Amygdala (tissue), 56 donors: ENCODE measurements at regions not wholly inside any gene's neighbourhood (a gene's known extent, or its start where the extent isn't known, plus 50 kb on each side); places are given as distances from the start of the nearest gene placed in this dataset.

ENCODE experiments used
- DNase-seq, 56 donors: peaks; one replicate each; lab custom pipeline; 2025; lab: John Stamatoyannopoulos, UW

DNA sequence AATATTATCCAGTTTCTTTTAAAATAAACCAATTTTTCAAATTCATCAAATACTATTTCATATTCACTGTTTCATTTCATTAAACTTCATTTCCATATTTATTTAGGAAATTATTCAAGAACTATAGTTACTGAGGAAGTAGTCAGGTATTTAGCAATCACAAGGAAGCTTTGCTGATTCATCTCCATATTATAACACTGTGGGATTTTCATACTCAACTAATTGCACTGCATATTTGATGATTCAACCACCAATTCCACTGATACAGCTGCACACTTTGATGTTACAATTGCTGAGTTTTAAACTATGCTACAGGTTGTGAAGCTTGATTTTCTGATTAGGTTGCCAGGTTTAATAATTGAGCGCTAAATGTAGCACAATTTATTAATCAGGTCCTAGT lies 556.8 kb upstream of the SLITRK1 start:
- DNase-seq = no peak

DNA sequence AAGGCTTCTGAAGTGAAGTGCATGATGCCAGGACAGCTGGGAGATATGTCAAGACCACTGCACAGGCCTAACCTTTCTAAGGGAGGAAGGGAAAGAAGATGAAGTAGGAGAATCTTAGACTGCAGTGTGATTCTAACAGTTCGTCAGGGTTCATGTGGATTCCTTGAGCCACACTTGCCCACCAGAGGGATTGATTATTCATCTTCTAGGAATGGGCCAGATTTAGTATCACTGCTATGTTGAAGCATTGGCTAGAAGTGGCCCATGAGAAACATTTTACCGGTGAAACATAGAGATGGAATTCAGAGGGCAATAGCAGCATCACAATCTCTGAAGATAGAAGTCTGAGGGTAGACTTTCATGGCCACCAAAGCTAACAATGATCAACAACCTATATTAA lies 550.8 kb upstream of the SLITRK1 start:
- DNase-seq = no peak

DNA sequence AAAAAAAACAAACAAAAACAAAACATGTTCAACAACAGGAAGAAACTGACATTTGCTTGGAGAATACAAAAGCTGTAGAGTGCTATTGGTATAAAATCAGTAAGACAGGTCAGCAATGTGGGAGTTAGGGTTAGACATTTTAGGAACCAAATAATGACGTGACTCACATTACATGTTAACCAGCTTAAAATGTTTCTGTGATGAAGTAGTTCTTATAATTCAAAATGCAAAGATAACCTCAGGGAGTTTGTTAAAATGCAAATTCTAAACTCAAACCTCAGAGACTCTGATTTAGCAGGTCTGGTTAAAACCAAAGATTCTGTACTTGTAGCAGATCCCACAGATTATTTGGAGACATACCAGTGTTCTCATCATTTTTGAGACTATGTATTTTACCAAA lies 549.4 kb upstream of the SLITRK1 start:
- DNase-seq = no peak

DNA sequence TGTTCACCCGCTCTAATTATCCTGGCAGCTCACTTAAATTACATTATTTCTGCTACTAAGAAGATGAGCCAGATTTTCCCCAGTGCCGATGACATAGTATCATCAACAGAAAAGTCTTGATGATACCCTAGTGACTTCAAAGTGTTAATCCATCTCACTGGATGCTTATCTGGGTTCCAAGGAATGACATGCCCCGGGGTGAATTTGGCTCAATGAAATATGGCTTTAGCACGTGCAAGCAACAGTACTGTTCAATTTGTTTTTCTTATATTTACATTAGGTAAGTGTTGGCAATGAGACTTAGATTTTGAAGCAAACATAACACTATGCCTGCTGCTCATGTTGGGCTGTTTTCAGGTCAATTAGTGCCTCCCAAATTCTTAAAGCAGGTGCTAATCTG lies 548.2 kb upstream of the SLITRK1 start:
- no peak for DNase-seq

DNA sequence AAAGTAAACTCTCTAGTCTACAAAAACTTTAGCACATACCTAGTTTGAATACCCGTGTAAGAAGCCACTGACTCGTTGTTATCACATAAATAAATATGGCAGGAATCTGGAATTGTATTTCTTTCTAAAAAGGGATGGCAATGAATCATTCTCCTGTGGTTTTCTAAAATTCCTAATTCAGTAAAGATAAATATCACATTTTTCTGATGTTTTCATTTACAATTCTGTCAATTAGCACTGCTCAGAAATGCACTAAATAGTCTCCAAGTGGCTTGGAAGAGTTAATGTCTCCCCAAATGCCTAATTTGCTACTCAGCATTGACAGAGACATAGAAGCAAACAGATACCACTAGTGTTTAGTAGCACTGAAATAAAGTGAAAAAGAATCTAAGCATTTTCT lies 547.7 kb upstream of the SLITRK1 start:
- DNase-seq = no peak

DNA sequence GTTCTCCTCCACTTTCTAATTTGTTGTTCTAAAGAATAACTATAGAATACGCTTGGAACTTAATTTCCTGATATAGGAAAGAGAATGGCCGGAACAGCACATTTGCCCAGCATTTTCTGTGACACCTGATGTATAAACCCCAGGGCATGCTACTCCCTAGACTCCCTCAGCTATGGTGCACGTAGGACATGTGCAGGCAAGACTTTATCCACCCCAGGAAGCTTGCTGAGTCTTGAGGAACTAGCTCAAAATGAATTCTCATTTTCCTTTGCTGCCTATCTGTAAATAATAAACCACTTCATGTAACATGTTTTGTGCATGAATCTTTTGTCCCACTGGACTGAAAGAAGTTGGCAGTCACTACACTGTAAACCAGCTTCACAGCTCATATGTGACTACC lies 535.8 kb upstream of the SLITRK1 start:
- no peak for DNase-seq

DNA sequence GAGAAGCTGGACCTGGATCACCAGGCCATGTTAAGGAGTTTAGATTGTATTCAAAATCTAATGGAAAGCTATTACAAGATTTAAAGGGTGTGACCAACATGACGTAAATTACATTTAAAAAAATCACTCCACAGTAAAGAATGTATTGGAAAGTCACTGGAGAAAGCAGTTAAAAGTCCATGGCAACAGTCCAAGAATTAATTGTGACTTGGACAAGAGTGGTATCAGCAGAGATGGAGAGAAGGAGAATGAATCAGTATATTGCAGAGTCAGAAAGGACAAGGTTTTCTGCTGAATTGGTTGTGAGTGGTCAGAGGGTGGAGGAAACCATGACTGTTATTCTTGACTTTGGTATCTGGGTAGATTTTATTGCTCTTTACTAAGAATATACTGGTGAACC lies 535.1 kb upstream of the SLITRK1 start:
- DNase-seq = no peak

DNA sequence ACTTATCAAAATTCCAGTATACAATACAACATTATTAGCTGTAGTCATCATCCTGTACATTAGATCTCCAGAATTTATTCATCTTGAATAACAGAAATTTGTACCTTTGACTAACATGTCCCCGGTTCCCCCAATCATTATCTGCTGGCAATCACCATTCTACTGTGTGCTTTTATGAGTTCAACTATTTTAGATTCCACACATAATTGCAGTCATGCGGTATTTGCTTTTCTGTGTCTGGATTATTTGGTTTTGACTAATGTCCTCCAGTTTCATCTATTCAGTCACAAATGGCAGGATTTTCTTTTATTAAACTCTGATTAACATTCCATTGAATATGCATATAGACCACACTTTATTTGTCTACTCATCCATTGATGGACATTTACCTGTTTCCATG lies 530.7 kb upstream of the SLITRK1 start:
- DNase-seq = no peak

DNA sequence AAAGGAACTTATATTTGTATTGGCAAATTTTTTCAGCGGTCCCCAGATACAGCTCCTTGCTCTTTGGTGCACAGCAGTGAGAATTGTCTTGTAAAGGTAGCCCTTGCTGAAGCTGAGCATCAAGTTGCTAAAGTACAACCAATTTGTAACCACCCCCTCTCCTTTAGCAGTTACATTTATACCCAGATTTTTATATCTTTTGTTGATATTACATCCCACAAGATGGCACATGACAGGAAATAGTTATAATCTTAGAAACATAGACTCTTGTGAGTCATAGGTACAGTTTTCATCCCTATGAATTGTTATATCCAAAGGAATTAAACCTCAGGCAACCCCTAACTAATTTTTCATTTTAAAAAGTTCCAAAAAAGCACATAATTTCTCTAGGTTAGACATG lies 523.0 kb upstream of the SLITRK1 start:
- no peak for DNase-seq

DNA sequence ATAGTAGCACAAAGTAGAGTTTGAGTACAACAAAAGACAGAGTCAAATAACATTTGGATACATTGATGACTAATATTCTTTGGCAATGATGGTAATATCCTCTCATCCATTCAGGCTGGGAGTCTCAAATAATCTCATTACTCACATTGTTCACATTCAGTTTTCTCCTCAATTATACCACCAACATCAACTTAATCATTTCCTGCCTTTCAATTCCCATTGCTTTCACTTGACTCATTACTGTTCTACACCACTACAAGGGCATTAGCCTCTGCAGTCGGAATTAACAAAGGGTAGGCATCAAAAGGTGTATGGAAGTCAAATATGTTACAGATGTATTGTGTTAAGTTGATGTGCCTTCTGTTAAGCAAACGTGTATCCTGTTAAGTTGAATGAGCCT lies 518.4 kb upstream of the SLITRK1 start:
- no peak for DNase-seq

DNA sequence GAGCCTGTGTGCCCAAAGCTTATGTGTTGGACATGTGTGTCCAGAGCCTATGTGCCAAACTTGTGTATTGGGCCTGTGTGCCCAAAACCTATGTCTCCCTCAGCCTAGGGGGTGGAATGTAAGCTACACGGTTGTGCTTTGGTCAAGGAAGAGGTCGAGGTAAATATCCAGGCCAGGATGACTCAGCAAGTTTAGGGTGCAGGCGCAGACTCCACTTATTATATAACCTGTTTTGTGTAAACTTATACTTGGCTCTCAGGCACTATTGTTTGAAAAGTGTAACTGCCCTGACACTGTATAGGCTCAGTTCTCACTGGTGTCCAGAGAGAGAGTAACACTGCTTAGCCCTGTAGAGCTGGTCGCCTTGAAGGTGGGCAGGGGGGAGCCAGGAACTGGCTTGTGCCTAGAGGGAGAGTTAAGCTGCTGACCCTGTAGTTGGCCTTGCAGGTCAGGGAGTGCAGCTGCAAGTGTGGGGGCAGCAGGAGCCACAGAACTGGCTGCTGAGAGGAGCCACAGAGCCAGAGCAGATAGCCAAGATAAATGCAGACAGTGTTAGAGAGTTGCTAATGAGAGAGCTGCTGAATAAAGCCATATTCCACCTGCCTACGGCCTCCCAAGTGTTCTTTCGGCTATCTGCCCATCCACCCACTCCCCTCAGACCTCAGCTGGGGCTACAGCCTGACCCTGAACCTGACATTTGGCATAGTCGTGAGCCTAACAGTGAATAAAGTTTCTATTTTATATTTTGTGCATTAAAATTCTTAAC lies 517.2 kb upstream of the SLITRK1 start:
- no peak for DNase-seq

DNA sequence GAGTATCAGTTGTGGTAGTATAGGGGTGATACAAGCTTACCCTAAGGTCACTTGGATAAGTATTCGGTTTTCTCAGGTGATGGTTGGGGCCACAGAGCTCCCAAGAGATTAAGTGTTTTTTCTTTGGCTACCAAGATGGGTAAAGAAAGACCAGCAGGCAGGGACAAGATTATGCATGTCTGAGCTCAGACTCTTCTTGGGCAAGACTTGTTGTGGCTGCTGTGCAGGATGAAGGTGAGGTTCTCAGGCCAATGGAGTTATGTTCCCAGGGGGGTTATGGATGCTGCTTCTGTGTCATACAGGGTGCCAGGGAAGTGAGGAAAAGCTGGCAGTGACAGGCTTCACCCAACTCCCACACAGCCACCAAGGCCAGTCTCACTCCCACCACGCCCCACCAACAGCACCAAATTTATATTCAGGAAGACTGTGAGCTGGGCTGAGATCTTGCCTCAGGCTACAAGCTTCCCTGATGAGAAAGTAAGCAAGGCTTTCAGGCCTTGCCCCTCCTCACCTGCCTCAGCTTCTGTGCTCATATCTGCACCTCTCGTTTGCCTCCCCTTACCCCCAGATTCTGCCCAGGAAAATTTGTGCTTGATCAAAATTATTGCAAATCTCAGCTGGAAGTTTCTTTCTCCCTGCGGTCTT lies 511.8 kb upstream of the SLITRK1 start:
- DNase-seq = no peak

DNA sequence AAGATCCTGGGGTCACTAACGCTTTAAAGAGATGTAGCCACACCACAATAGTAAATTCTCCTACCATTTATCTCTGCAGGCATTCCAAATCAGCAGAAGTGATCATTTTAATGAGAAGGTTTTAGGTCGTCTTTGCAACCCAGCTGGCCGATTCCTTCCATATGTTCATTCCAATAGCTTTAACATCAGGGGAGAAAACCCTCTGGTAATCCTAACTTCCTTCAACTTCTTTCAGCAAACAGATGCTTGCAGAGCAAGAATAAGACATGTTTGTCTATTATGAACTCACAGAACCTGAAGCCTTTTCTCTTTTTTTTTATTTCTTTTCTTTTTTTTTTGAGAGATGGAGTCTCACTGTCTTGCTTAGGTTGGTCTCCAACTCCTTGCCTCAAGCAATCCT lies 498.6 kb upstream of the SLITRK1 start:
- DNase-seq = no peak

DNA sequence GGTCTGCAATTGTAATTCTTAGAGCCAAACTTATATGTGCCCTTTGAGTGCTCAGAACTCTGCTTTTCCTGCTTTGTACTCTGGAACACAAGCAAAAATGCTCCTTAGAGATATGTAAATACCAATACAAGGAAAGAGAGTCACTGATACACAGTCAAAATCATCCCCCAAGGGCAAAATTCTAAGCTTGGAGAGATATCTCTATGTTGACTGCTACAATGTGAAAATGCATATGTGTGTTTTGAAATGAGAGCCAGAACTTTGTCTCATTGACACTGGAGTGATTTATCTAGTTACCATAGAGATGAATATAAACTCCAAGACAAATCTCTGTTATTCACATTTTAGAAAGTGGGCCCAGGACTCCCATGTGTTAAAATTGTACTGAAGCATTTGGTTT lies 494.8 kb upstream of the SLITRK1 start:
- no peak for DNase-seq

DNA sequence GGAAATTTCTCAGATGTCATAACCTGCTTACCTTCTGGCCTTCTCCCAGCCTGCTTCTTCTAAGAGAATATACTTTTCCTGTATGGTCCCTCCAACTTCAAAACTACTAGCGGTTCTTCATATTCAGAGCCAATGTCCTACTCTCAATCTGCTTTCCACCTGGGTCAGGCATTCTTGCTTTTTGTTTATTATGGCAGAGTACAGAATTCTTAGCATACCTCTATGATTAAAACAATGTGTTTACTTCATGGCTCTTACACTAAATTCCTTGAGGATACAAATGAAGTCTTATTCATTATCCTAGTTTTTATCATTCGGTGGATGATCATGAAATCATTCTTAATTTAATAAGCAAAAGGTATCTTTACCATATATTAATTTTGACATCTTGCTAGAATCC lies 484.2 kb upstream of the SLITRK1 start:
- DNase-seq = no peak

DNA sequence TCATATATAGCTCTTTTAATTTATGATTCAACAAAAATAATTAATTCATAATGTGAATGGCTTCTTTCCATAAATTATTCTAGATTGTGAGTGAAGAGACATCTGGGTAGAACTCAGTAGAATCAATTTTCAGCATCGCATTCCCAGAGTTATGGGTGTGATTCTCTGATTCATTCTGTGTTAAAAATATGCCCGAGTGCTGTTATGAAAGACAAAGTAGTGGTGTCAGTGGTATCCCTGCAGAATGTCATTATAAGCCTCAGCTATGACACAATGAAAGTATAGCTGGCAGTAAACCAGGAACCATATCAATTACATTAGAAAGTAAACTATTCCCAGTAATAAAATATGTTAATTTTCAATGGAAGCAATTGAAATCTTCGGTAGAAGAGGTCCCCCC lies 480.5 kb upstream of the SLITRK1 start:
- no peak for DNase-seq

DNA sequence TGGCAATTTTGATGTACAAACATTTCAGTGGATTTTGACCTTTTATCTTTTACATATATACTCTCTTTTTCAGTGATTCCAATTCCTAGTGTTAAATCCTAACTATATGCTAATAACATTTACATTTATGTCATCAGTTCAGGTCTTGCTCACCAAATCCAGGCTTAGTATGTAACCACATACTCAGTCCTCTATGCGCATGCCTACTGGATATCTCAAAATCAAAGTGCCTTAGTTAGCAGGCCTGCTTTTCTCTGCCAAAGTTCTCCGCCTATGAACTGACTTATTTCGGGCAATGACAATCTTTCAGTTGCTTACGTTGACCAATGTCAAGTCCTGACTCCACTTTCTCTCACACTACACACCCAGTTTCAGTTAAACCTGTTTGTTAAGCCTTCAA lies 478.5 kb upstream of the SLITRK1 start:
- no peak for DNase-seq

DNA sequence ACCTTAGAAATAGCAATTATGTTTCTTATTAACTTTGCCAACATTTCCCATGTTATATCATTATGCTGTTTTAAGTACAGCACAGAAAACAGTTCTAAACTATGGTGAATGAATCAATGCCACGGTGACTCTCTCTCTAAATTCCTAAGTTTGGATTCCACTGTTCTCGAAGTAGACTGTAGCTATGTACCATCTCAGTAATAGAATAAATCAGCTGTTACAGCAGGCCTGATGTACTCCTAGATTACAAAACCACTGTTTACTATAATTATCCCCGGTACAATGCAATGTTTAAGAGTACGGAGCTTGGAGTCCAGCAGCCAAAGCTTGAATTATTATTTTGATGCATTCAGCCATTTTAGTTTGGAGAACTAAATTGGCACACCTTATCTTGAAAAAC lies 476.3 kb upstream of the SLITRK1 start:
- DNase-seq = no peak

DNA sequence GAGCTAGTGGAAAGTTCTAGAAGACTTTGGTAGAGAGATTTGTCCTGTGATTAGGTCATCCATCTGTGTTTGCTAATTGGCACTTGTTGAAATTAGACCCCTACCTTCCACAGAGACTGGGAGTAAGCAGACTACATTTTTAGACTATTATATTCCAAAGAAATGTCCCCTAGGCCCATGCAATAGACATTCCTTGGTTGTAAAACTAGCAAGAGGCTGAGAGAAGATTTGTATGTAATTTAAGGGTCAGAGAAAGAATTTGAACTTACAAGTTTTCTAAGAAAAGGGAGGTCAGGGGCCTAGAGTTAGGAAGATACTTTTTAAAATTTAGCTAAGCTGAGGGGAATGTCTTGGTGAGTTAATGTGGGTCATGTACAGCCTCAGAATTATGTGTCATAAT lies 470.7 kb upstream of the SLITRK1 start:
- no peak for DNase-seq

DNA sequence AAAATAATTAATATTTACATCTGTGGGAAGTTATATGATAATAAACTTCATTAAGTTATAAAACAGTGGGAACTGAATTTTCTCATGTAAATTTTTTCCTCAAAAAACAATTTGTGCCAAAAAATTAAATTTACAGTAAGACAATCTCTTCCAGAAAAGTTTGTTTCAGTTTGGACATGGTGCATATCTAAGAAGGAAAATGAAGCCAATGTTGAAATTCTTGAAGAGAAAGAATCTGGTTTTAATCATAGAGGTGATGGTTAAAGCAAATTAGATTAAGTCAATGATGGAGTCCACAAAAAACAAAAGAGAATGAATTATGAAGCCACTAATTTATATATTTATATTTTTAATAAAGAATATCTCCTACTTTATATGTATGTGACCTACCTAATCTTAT lies 457.2 kb upstream of the SLITRK1 start:
- no peak for DNase-seq

DNA sequence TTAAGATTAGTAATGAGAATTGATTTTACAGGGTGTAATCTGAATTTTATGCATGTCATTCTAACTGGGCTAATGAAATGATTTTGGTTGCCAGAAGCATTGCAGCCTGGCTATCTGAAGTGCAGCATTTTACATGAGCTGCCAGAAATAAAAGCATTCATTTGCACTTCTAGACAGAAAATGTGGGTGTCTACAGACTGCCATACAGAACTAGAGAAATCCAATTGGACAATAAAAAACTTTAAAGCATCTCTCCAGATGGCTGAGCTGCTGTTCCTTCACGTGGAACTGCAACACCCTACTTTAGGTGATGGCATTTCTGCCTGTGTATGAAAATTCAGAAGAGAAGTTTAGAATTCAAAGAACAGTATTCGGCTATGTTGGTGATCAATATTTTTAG lies 450.1 kb upstream of the SLITRK1 start:
- peak in 6 of 56 donors; percentile 2 to 23 (median 4) for DNase-seq

DNA sequence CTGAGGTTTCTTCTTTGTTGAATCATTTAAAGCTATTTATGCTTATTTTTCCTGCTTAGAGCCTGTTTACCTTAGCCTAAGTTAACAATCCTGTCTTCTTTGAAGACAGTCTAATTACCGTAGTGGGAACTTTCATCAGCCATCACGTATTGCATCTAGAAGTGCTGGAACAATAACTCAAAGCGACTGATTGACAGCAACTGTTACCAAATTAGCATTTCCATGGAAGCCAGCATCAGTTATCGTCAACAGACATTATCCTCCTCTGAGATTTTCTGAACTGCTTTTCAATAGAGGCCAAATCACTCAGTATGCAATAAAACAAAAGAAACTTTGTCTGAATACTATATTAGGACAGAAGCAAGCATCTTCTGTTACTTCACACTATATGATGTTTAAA lies 433.3 kb upstream of the SLITRK1 start:
- DNase-seq = no peak

DNA sequence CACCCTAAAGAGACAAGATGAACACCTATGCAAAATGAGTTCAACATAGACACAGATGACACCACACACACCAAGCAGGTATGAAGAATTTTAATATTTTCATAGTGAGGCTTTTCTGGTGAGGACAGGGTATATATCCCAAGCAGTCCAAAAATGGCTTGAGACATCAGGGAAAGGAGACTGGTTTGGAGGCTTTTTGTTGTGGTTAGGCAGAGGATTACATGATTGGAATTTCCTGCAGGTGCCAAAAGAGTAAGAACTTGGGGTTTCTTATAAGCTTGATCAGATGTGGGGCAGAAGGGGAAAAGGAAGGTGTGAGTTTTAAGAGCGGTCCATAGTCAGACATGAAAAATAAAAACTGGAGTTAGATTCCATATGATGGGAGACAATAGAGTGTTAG lies 420.8 kb upstream of the SLITRK1 start:
- DNase-seq = no peak
